Inferior parietal cortex (tissue), 1 donor: ENCODE measurements at regions not wholly inside any gene's neighbourhood (a gene's known extent, or its start where the extent isn't known, plus 50 kb on each side); places are given as distances from the start of the nearest gene placed in this dataset.
"Not testable (repeated sequence)": the region's sequence is repeated elsewhere in the genome, so short reads cannot be mapped to it uniquely, and the experiment has no call there.

Experiments
- DNase-seq: peaks from one replicate; pipeline ENCODE4 v3.0.0-alpha.2; 2016; ENCODE audit errors: extremely low spot score

- DNase-seq = no peak
These were observed 546.7 kb upstream of the LRRN3 start for GRCh38 chr7:110544194-110544593.

DNA sequence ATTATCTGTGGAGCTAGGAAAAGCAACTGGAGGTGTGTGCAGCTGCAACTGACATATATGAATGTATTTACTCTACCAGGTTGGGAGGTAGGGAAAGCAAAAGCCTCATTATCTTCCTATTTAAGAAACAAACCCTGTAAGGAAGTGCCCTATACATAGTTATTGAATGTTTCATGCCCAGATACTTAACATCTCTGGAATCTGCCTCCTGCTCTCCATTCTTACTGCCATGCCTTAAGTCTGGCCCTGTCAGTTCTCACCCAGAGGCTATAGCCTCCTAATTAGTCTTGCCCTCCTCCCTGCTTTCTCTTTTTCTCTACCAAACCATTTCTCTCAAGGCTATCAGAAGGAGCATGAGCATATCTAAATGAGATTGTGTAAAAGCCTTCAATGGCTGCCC lies 542.6 kb upstream of the LRRN3 start:
- DNase-seq = no peak

- DNase-seq = no peak
These were observed 533.8 kb upstream of the LRRN3 start for GRCh38 chr7:110557136-110557535.

GRCh38 chr7:110563286-110563685 lies 527.6 kb upstream of the LRRN3 start:
- DNase-seq = not testable (repeated sequence)

GRCh38 chr7:110564246-110564645 lies 526.7 kb upstream of the LRRN3 start:
- no peak for DNase-seq

DNA sequence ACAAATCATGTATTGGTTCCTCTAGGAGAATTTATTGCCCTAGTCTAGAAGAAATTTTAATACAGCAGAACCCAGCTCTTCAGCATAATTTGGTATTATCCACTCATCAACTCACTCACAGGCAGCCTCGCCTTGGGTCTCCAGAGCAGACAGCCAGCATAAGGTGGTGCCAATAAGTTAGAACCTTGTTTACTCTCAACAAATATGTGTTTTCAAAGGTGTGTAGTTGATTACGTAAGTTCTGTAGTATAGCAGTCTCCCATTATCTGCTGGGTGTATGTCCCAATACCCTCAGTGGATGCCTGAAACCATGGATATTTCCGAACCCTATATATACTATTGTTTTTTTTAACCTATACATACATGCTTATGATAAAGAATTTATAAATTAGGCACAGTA lies 522.5 kb upstream of the LRRN3 start:
- no peak for DNase-seq

- no peak for DNase-seq
These were observed 522.0 kb upstream of the LRRN3 start for GRCh38 chr7:110568932-110569331.

DNA sequence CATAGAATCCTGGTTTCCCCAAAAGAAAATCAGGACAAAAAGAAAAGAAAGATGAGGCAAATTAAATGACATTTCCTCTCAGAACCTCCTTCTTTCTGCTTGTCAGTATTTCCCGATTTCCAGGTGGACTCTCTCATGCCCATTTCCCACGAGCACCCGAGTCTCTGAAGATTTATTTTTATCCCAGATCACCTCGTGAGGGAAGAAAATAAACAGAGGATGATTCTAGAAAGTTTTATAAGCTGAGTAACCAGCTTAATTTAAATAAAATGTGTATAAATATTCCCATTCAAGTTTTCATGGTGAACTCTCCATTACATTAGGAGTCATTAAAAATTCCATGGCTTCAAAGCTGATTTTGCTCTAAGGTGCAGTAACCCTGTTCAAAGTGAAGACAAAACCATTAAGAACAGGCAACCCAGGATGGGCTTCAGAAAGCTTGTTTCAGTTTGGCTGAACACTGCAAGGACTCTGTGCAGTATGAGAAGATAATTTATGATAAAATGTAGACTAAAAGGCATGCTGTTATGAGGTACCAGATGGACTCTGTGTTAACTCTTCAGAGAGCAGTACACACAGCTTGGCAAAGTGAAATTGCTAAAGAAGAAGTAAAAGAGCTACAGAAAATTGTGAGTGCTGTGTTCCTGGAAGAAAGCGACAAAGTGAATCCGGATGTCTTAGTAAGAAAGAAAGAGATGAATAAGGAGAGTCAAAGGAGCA lies 521.3 kb upstream of the LRRN3 start:
- no peak for DNase-seq

GRCh38 chr7:110573862-110574528 lies 516.9 kb upstream of the LRRN3 start:
- DNase-seq = no peak

DNA sequence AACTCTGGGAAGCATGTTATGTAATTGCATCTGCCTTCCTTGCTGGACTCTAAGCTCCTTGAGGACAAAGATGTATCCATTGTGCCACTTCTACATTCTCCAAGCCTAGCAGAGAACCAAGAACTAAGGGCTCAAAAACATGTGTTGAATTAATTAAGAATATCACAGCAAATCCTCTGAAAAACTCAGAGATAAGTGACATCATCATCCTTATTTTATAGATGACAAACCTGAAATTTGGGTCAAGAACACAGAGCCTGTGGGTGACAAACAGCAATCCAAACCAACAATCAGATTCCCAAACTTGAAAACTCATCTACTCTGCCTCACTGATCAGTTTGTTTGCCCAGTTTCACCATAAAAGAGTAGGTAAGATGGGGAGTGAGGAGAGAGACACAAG lies 503.6 kb upstream of the LRRN3 start:
- no peak for DNase-seq

DNA sequence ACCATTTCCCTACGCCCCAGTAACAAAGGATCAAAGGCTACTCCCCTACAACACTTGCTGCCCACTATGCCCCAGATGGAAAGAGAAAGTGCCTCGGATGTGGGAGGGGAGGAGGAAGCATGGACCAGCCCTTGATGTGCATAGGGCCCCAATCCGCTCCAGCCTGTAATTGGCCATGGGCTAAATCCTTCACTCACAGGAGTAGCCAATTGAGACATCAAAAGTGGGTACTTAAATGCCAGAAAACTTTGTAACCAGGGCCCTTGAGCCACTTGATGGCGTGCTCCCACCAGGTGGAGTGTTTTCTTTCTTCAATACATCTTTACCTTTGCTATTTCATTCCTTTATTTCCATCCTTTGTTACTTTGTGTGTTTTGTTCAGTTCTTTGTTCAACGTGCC lies 500.5 kb upstream of the LRRN3 start:
- DNase-seq = no peak

DNA sequence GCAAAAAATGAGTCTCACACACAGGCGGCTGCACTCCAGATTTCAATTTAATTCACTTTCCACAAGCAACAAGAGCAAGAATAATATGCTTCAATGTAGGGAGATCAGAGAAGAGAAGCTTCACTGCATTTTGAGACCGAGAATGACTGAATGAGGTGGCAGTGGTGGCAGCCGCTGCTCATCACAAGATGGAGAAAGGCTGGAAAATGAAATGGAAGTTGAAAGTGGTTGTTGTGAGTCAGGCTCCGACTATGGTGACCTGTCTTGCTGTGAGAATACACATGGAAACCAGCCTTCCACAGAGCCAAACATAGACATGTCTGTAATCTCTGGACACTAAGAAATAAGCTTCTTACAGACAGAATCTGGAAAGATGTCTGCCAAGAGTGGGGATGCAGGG lies 499.6 kb upstream of the LRRN3 start:
- DNase-seq = no peak

DNA sequence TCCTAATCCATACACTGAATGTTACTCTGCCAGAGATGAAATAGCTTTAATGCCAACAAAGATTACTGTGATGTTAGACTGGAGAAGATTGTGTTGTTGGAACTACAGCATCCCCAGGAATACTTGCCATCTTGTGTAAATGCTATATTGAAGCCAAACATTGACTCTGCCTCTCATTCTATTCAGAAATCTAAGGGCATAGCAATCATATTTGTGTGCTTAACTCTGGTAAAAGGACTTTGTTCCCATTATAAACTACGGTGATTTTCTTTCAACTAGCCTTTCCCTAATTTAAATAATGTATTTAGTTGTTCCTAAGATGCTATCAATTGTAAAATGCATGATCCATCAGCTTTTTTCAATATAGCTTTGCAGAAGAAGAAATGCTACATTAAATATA lies 498.4 kb upstream of the LRRN3 start:
- DNase-seq = no peak

DNA sequence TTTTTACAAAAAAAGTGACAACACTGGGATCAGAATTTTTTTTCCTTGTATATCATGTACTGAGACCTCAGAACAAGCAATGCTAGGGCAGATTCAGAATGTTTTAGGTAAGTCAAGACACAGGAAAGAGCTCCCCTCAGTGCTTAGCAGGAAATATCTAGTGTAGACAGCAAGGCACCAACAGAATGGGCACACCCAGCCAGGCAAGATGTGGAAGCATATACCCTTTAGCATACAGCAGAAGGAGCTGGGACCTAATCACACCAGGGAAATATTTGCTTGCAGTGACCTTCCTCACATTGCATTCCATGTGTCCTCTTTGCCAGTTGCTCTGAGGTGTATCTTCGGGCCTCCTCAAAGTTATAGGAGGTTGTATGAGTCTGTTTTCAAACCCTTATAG lies 497.6 kb upstream of the LRRN3 start:
- DNase-seq = no peak

- no peak for DNase-seq
These were observed 495.2 kb upstream of the LRRN3 start for GRCh38 chr7:110595694-110596093.

DNA sequence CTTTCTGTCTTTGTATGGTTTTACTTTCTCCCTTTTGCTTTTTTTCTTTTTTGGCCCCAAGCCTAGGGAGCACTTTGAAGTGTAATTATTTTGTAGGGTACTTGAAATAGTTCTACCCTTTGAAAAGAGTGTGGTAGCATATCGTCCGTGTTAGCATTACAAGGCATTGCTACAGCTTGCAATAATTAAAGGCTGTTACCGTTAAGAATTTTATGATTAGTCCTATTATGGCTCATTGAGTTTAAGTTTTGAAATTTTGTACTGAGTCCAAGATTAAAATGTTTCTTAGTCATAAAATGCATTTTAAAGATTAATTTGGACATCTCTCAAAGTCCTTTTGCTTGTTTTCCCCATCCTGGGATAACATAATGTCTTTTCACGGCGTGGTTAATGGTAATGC lies 490.0 kb upstream of the LRRN3 start:
- DNase-seq = no peak

- no peak for DNase-seq
These were observed 489.2 kb upstream of the LRRN3 start for GRCh38 chr7:110601710-110602109.

- DNase-seq = no peak
These were observed 486.7 kb upstream of the LRRN3 start for GRCh38 chr7:110604206-110604605.

DNA sequence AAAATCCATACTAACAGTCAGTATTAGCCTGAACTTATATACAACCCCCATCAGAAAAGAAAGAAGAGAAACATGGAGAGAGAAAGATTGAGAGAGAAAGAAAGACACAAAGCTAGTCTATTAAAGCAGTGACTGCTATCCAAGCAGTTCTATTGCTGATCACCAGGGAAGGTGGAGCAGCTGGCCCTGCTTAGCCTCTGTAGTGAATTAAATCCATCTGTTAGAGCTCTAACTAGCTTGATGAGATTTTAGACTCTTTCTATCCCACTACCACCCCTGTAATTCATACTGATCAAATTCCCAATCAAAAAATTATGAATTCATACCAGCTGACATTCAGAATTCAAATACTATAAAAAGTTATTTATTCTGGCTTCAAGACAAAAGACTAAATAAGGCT lies 486.0 kb upstream of the LRRN3 start:
- DNase-seq = no peak

DNA sequence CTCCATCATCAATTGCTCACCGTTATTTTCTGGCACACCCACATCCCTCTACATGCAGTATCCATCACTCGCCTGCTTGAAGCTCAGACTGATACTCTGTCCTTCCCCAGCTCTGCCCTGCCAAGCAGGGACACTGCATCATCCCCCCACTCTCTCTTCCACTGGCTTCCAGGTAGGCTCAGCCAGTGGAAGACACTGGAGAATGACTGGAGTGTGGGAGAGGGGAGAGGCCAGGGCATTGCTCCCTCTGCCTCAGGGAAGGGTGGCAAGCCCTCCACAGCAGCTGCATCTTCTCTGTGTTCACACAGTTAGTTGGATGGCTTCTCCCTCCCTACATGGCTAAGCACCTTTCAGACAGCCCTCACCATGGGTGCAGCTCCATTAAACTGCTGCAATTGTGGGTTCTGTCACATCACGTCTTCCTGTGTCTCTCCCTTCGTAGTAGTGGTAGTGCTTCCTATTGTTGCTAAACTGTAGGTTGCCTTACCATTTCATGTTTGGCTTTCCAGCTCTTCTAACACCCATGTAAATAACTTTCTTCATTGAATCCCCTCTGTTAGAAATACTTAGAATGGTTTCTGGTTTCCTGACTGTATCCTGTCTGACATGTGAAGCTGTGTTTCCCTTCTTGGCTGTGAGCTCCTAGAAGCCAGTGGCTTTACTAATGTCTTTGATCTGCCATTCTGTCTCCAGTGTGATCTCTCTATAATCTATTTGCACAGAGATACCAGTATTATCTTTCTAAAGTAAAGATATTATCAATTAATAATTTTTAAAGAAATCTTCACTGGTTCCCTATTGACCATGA lies 483.7 kb upstream of the LRRN3 start:
- DNase-seq = no peak

GRCh38 chr7:110609336-110609735 lies 481.6 kb upstream of the LRRN3 start:
- no peak for DNase-seq

DNA sequence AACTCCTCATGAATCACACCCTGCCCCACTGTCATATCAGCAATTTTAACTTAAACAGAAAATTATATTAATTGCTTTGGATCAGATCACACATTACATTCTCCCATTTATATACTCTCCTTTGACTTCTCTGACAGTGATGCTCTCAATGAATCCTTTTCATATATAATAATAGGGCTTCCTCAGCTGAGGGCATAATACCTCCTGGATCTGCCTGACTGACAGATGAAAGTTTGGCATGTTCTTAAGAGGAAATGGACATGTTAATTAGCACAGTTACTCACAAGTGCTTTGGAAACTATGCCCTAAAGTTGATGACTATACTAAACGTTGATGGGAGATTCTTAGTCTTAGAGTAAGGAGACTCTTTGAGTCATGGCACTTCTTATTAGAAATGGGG lies 478.2 kb upstream of the LRRN3 start:
- no peak for DNase-seq
